ENCODE measurements at regions not wholly inside any gene's neighbourhood (a gene's known extent, or its start where the extent isn't known, plus 50 kb on each side); places are given as distances from the start of the nearest gene placed in this dataset.

DNA sequence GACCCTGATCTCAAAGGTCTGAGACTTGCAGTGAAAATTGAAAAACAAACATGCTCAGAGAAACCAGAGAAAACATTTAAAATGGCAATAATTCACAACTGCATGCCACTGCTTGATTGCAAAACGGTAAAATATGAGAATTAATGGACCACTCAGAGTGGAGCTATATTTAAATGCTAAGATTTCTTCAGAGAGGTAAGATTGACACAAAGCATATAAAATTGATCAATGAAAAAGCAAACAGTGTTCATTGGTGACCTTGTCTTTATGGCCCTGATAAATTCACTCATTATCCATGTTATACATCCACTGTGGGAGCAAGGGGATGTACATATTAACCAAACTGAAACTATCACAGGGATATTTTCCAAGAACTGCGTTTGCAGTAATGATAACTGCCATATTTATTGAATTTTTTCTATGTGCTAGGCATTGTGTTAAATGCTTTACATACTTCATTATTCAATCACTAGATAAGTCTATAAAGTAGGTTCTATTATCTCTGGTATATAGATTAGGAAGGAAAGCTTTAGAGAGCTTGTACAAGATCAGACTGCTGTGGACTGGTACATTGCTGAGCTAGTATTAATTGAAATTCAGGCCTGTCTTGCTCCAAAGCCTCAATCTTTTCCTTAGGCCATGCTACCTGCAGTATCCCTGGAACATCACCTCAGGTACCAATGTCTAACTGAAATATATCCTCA lies 113.9 kb upstream of the LMO3 start:
- ATAC-seq (no peak), DNase-seq (no peak)
- no peak for TF ChIP-seq POLR2A (IDR thresholded peaks at IDR 0.05)
- Histone ChIP-seq H3K4me3 (no peak overlapping the region), H3K9me3 (no peaks in the 10 kb centered on the region), H3K27ac (no peak overlapping the region), H3K27me3 (no peaks in the 10 kb centered on the region), H3K36me3 (no peaks in the 10 kb centered on the region), H3K4me1 (no peaks in the 10 kb centered on the region)
- intact Hi-C loops (cut with DNase I; ENCODE audit: low total_unique reads) (no loop called here), in situ Hi-C loops (cut with MboI; ENCODE audit: low sequenced_read_pairs in 4 of 4) (no loop called here)

DNA sequence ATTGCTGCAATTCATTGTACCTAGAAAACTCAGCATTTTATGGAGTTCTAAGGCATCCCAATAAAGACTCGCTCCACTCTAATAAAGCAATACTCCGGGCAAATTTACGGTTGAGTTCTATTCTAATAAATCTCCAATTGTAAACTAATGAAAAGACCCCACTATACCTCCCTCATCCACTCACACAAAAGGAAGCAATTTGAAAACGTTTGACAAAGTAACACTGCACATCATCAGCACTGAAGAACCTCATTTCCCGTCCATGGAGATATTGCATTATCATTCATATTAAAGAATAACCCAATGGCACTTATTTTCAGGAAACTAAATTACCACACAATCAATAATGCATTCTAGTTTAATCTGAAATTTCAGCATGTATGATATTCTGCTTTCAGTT lies 111.0 kb upstream of the LMO3 start:
- no peak for TF ChIP-seq POLR2A (IDR thresholded peaks at IDR 0.05)
- TF ChIP-seq, protein P1, sequence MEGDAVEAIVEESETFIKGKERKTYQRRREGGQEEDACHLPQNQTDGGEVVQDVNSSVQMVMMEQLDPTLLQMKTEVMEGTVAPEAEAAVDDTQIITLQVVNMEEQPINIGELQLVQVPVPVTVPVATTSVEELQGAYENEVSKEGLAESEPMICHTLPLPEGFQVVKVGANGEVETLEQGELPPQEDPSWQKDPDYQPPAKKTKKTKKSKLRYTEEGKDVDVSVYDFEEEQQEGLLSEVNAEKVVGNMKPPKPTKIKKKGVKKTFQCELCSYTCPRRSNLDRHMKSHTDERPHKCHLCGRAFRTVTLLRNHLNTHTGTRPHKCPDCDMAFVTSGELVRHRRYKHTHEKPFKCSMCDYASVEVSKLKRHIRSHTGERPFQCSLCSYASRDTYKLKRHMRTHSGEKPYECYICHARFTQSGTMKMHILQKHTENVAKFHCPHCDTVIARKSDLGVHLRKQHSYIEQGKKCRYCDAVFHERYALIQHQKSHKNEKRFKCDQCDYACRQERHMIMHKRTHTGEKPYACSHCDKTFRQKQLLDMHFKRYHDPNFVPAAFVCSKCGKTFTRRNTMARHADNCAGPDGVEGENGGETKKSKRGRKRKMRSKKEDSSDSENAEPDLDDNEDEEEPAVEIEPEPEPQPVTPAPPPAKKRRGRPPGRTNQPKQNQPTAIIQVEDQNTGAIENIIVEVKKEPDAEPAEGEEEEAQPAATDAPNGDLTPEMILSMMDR (IDR thresholded peaks at IDR 0.05 in 4 of 5, conservative IDR thresholded peaks at IDR 0.05 in 1 of 5), result no peak
- Histone ChIP-seq H3K36me3 (no peaks in the 10 kb centered on the region), H3K9me3 (no peaks in the 10 kb centered on the region), H3K4me1 (no peaks in the 10 kb centered on the region), H3K4me3 (no peak overlapping the region), H3K27ac (no peak overlapping the region), H3K27me3 (no peaks in the 10 kb centered on the region)
- DNase-seq (no peak), ATAC-seq (no peak)
- intact Hi-C loops (cut with DNase I; ENCODE audit: low total_unique reads) (no loop called here), in situ Hi-C loops (cut with MboI; ENCODE audit: low sequenced_read_pairs in 4 of 4) (no loop called here)

DNA sequence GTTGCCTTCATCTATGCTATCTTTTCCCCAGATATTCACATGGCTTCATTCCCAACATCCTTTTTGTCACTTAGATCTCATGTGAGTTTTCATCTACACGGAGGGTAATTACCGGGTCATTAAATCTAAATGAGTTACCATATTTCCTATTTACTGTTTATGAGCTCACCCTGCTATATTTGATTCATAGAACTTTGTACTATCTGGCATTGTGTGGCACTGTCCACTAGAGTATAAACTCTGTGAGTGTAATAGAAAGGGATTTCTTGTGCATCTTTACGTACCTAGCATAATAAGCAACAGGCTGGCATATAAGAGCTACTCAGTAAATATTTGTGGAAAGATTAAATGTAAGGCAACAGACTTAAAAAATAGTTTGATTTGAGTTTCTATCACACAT lies 86.1 kb upstream of the LMO3 start:
- intact Hi-C loops (cut with DNase I; ENCODE audit: low total_unique reads), result no loop called here
- in situ Hi-C loops (cut with MboI; ENCODE audit: low sequenced_read_pairs in 4 of 4), result no loop called here
- H3K4me3 ChIP-seq, result no peak overlapping the region
- H3K27me3 ChIP-seq, result no peaks in the 10 kb centered on the region
- TF ChIP-seq, protein P1 (IDR thresholded peaks at IDR 0.05 in 4 of 5, conservative IDR thresholded peaks at IDR 0.05 in 1 of 5), result no peak
- TF ChIP-seq POLR2A (IDR thresholded peaks at IDR 0.05), result no peak
- H3K9me3 ChIP-seq, result no peaks in the 10 kb centered on the region
- ATAC-seq (no peak), DNase-seq (no peak)
- H3K4me1 ChIP-seq, result no peaks in the 10 kb centered on the region
- no peaks in the 10 kb centered on the region for H3K36me3 ChIP-seq
- H3K27ac ChIP-seq, result no peak overlapping the region

DNA sequence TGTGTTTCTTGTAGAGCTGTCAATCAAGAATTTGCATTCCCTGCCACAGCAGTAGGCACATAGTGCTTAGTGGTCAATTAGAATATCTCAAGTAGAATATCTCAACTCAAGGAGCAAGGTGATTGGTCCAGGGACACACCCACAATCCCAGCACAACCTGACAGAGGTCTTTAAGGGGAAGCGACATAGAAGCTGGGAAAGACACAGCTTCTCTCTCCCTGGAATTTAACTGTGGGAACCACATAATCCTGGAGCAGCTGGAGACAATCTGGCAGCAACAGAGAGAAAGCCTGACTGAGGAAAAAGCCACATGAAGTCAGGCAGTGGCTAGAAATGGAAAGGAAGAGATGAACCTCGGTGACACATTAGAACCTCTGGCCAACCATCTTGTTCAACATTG lies 85.7 kb upstream of the LMO3 start:
- no peak for DNase-seq
- no peaks in the 10 kb centered on the region for H3K36me3 ChIP-seq
- H3K4me3 ChIP-seq, result no peak overlapping the region
- no peak for TF ChIP-seq POLR2A (IDR thresholded peaks at IDR 0.05)
- in situ Hi-C loops (cut with MboI; ENCODE audit: low sequenced_read_pairs in 4 of 4), result no loop called here
- no peaks in the 10 kb centered on the region for H3K27me3 ChIP-seq
- H3K4me1 ChIP-seq, result no peaks in the 10 kb centered on the region
- ATAC-seq, result no peak
- intact Hi-C loops (cut with DNase I; ENCODE audit: low total_unique reads), result no loop called here
- H3K9me3 ChIP-seq, result no peaks in the 10 kb centered on the region
- H3K27ac ChIP-seq, result no peak overlapping the region

DNA sequence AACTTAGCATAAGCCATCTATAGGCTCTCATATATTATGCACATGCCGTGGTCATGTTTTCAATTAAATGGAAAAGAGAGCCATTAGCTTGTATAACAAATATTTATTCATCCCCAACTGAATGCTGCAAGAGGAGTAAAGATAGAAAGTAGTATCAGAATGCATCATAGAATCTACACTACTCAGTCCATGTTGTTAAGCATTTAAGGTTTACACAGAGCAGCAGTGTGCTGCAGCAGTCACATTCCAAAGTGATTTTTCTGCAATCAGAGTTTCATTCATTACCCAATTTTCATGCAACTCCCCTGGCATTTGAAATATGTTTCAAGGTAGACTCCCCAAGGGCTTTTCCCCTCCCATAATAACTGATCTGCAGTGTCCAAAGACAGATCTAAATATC lies 82.2 kb upstream of the LMO3 start:
- in situ Hi-C loops (cut with MboI; ENCODE audit: low sequenced_read_pairs in 4 of 4) (no loop called here), intact Hi-C loops (cut with DNase I; ENCODE audit: low total_unique reads) (no loop called here)
- no peak for ATAC-seq
- Histone ChIP-seq H3K27me3 (no peaks in the 10 kb centered on the region), H3K36me3 (no peaks in the 10 kb centered on the region), H3K27ac (no peak overlapping the region), H3K9me3 (no peaks in the 10 kb centered on the region), H3K4me3 (no peak overlapping the region), H3K4me1 (no peaks in the 10 kb centered on the region)
- TF ChIP-seq POLR2A (IDR thresholded peaks at IDR 0.05), result no peak
- TF ChIP-seq, protein P1 (IDR thresholded peaks at IDR 0.05 in 4 of 5, conservative IDR thresholded peaks at IDR 0.05 in 1 of 5), result no peak
- DNase-seq, result no peak

DNA sequence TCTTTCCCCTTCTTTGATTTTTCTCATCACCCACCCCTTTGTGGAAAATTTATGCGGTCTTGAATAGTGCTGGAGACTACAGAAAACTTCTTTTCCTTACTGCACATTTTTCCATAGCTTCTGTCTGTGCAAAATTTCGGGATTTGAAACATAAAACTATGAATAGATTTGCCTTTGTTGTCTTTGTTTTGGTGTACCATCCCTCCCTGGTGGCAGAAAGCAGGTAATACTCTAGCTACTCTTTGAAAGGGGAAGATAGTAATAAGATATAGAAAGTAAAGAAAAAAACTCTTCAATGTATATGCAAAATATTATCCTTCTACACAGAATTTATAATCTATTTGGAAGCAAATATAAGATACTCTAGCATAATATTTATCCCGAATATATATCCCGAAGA lies 79.1 kb upstream of the LMO3 start:
- no peak overlapping the region for H3K4me3 ChIP-seq
- no peak overlapping the region for H3K27ac ChIP-seq
- H3K27me3 ChIP-seq, result no peaks in the 10 kb centered on the region
- in situ Hi-C loops (cut with MboI; ENCODE audit: low sequenced_read_pairs in 4 of 4) (no loop called here), intact Hi-C loops (cut with DNase I; ENCODE audit: low total_unique reads) (no loop called here)
- no peaks in the 10 kb centered on the region for H3K9me3 ChIP-seq
- no peak for ATAC-seq
- TF ChIP-seq POLR2A (IDR thresholded peaks at IDR 0.05), result no peak
- TF ChIP-seq, protein P1 (IDR thresholded peaks at IDR 0.05 in 4 of 5, conservative IDR thresholded peaks at IDR 0.05 in 1 of 5), result no peak
- DNase-seq, result no peak
- no peaks in the 10 kb centered on the region for H3K4me1 ChIP-seq
- no peaks in the 10 kb centered on the region for H3K36me3 ChIP-seq
